Activated T-helper 1 cell treated with anti-CD3 and anti-CD28 coated beads, Interleukin-12 subunit alpha, Interleukin-12 subunit beta, Interleukin-2, Interleukin-4 antibody, amounts not matched to agents 30 ng/mL and 10 ng/mL and 1 ng/mL, durations not matched to agents 14 hours and 24 hours and 36 hours (primary cell): ENCODE measurements at regions not wholly inside any gene's neighbourhood (a gene's known extent, or its start where the extent isn't known, plus 50 kb on each side); places are given as distances from the start of the nearest gene placed in this dataset.

Source experiments
- DNase-seq: peaks from one replicate; pipeline ENCODE4 v3.0.0; 2021; ENCODE audit warnings: low spot score
- H3K27ac Mint-ChIP-seq: one replicate; pipeline ENCODE4 v1.8.0; 2021; ENCODE audit warnings: mild to moderate bottlenecking, mixed read lengths
- H3K27me3 Mint-ChIP-seq: one replicate; pipeline ENCODE4 v1.8.0; 2022; ENCODE audit warnings: mild to moderate bottlenecking, moderate library complexity, mixed read lengths; ENCODE audit not compliant: insufficient read depth
- H3K36me3 Mint-ChIP-seq: one replicate; pipeline ENCODE4 v1.8.0; 2021; ENCODE audit warnings: low read depth, mixed read lengths
- H3K4me1 Mint-ChIP-seq: one replicate; pipeline ENCODE4 v1.8.0; 2021; ENCODE audit warnings: low read depth, mixed read lengths
- H3K4me3 Mint-ChIP-seq: one replicate; pipeline ENCODE4 v1.8.0; 2021; ENCODE audit warnings: mild to moderate bottlenecking, moderate library complexity, mixed read lengths
- H3K9me3 Mint-ChIP-seq: one replicate; pipeline ENCODE4 v1.8.0; 2021; ENCODE audit warnings: mixed read lengths
- intact Hi-C: fragments of 100-400 bp; cut with micrococcal nuclease; formaldehyde crosslinking; loops from one replicate; pipeline ENCODE4 v1.15.1; 2024

- Mint-ChIP-seq H3K4me3 (no peak overlapping the region), H3K27me3 (no peaks in the 10 kb centered on the region), H3K36me3 (no peaks in the 10 kb centered on the region), H3K27ac (no peak overlapping the region), H3K4me1 (no peaks in the 10 kb centered on the region), H3K9me3 (no peaks in the 10 kb centered on the region)
- intact Hi-C loops, result no loop called here
- DNase-seq, result no peak
Observed at GRCh38 chr11:92697461-92698312, 271.8 kb upstream of the MTNR1B start.

- Mint-ChIP-seq H3K9me3 (no peaks in the 10 kb centered on the region), H3K36me3 (no peaks in the 10 kb centered on the region), H3K4me1 (no peaks in the 10 kb centered on the region), H3K27ac (no peak overlapping the region), H3K27me3 (no peaks in the 10 kb centered on the region), H3K4me3 (no peak overlapping the region)
- no peak for DNase-seq
- intact Hi-C loops, result no loop called here
Observed at GRCh38 chr11:92698742-92699141, 270.7 kb upstream of the MTNR1B start.

GRCh38 chr11:92702037-92702804, 267.2 kb upstream of the MTNR1B start:
- intact Hi-C loops, result no loop called here
- H3K27me3 Mint-ChIP-seq, result no peaks in the 10 kb centered on the region
- H3K9me3 Mint-ChIP-seq, result peaks cover 21% of the 10 kb centered on the region
- no peaks in the 10 kb centered on the region for H3K36me3 Mint-ChIP-seq
- no peaks in the 10 kb centered on the region for H3K4me1 Mint-ChIP-seq
- no peak overlapping the region for H3K27ac Mint-ChIP-seq
- DNase-seq, result no peak
- no peak overlapping the region for H3K4me3 Mint-ChIP-seq

- H3K27ac Mint-ChIP-seq, result no peak overlapping the region
- H3K4me3 Mint-ChIP-seq, result no peak overlapping the region
- no peak for DNase-seq
- intact Hi-C loops, result no loop called here
- no peaks in the 10 kb centered on the region for H3K4me1 Mint-ChIP-seq
- peaks cover 21% of the 10 kb centered on the region for H3K9me3 Mint-ChIP-seq
- no peaks in the 10 kb centered on the region for H3K27me3 Mint-ChIP-seq
- no peaks in the 10 kb centered on the region for H3K36me3 Mint-ChIP-seq
Observed at GRCh38 chr11:92702805-92703448, 266.5 kb upstream of the MTNR1B start.

GRCh38 chr11:92703449-92703830, 266.0 kb upstream of the MTNR1B start:
- intact Hi-C loops, result no loop called here
- Mint-ChIP-seq H3K36me3 (no peaks in the 10 kb centered on the region), H3K4me3 (no peak overlapping the region), H3K9me3 (peaks cover 21% of the 10 kb centered on the region), H3K4me1 (no peaks in the 10 kb centered on the region), H3K27ac (no peak overlapping the region), H3K27me3 (no peaks in the 10 kb centered on the region)
- no peak for DNase-seq

GRCh38 chr11:92707173-92707619, 262.3 kb upstream of the MTNR1B start:
- Mint-ChIP-seq H3K36me3 (no peaks in the 10 kb centered on the region), H3K4me1 (no peaks in the 10 kb centered on the region), H3K9me3 (peaks cover 21% of the 10 kb centered on the region), H3K27me3 (no peaks in the 10 kb centered on the region), H3K4me3 (no peak overlapping the region), H3K27ac (no peak overlapping the region)
- intact Hi-C loops, result no loop called here
- DNase-seq, result no peak

- Mint-ChIP-seq H3K27me3 (no peaks in the 10 kb centered on the region), H3K9me3 (peaks cover 21% of the 10 kb centered on the region), H3K4me1 (no peaks in the 10 kb centered on the region), H3K4me3 (no peak overlapping the region), H3K36me3 (no peaks in the 10 kb centered on the region), H3K27ac (no peak overlapping the region)
- intact Hi-C loops, result no loop called here
- no peak for DNase-seq
Observed at GRCh38 chr11:92707665-92708064, 261.8 kb upstream of the MTNR1B start.

GRCh38 chr11:92709329-92709728, 260.1 kb upstream of the MTNR1B start:
- H3K27ac Mint-ChIP-seq, result no peak overlapping the region
- intact Hi-C loops, result no loop called here
- H3K27me3 Mint-ChIP-seq, result no peaks in the 10 kb centered on the region
- DNase-seq, result no peak
- H3K4me1 Mint-ChIP-seq, result no peaks in the 10 kb centered on the region
- no peaks in the 10 kb centered on the region for H3K36me3 Mint-ChIP-seq
- H3K4me3 Mint-ChIP-seq, result no peak overlapping the region
- H3K9me3 Mint-ChIP-seq, result peaks cover 19% of the 10 kb centered on the region

- DNase-seq, result no peak
- Mint-ChIP-seq H3K27me3 (no peaks in the 10 kb centered on the region), H3K27ac (no peak overlapping the region), H3K36me3 (no peaks in the 10 kb centered on the region), H3K4me1 (no peaks in the 10 kb centered on the region), H3K9me3 (no peaks in the 10 kb centered on the region), H3K4me3 (no peak overlapping the region)
- intact Hi-C loops, result no loop called here
Observed at GRCh38 chr11:92711926-92712325, 257.5 kb upstream of the MTNR1B start.

GRCh38 chr11:92714111-92714510, 255.3 kb upstream of the MTNR1B start:
- Mint-ChIP-seq H3K4me3 (no peak overlapping the region), H3K27ac (no peak overlapping the region), H3K36me3 (no peaks in the 10 kb centered on the region), H3K9me3 (no peaks in the 10 kb centered on the region), H3K27me3 (no peaks in the 10 kb centered on the region), H3K4me1 (no peaks in the 10 kb centered on the region)
- intact Hi-C loops, result no loop called here
- DNase-seq, result no peak

GRCh38 chr11:92717240-92717639, 252.2 kb upstream of the MTNR1B start:
- H3K36me3 Mint-ChIP-seq, result no peaks in the 10 kb centered on the region
- no peak overlapping the region for H3K4me3 Mint-ChIP-seq
- H3K9me3 Mint-ChIP-seq, result no peaks in the 10 kb centered on the region
- H3K27me3 Mint-ChIP-seq, result no peaks in the 10 kb centered on the region
- no peak for DNase-seq
- intact Hi-C loops, result no loop called here
- no peaks in the 10 kb centered on the region for H3K4me1 Mint-ChIP-seq
- no peak overlapping the region for H3K27ac Mint-ChIP-seq

- H3K36me3 Mint-ChIP-seq, result no peaks in the 10 kb centered on the region
- no peaks in the 10 kb centered on the region for H3K4me1 Mint-ChIP-seq
- no peak for DNase-seq
- H3K9me3 Mint-ChIP-seq, result no peaks in the 10 kb centered on the region
- no peak overlapping the region for H3K27ac Mint-ChIP-seq
- H3K27me3 Mint-ChIP-seq, result no peaks in the 10 kb centered on the region
- intact Hi-C loops, result no loop called here
- no peak overlapping the region for H3K4me3 Mint-ChIP-seq
Observed at GRCh38 chr11:92720385-92720784, 249.1 kb upstream of the MTNR1B start.

- DNase-seq, result no peak
- H3K27ac Mint-ChIP-seq, result no peak overlapping the region
- H3K4me1 Mint-ChIP-seq, result no peaks in the 10 kb centered on the region
- H3K4me3 Mint-ChIP-seq, result no peak overlapping the region
- H3K9me3 Mint-ChIP-seq, result no peaks in the 10 kb centered on the region
- no peaks in the 10 kb centered on the region for H3K36me3 Mint-ChIP-seq
- no peaks in the 10 kb centered on the region for H3K27me3 Mint-ChIP-seq
- intact Hi-C loops, result no loop called here
Observed at GRCh38 chr11:92725352-92725751, 244.1 kb upstream of the MTNR1B start.
